ENCODE measurements at regions not wholly inside any gene's neighbourhood (a gene's known extent, or its start where the extent isn't known, plus 50 kb on each side); places are given as distances from the start of the nearest gene placed in this dataset.
"Not testable (repeated sequence)": the region's sequence is repeated elsewhere in the genome, so short reads cannot be mapped to it uniquely, and the experiment has no call there.

GRCh38 chr13:23967792-23968191, 70.5 kb upstream of the C1QTNF9B start:
- TF ChIP-seq, protein P1, sequence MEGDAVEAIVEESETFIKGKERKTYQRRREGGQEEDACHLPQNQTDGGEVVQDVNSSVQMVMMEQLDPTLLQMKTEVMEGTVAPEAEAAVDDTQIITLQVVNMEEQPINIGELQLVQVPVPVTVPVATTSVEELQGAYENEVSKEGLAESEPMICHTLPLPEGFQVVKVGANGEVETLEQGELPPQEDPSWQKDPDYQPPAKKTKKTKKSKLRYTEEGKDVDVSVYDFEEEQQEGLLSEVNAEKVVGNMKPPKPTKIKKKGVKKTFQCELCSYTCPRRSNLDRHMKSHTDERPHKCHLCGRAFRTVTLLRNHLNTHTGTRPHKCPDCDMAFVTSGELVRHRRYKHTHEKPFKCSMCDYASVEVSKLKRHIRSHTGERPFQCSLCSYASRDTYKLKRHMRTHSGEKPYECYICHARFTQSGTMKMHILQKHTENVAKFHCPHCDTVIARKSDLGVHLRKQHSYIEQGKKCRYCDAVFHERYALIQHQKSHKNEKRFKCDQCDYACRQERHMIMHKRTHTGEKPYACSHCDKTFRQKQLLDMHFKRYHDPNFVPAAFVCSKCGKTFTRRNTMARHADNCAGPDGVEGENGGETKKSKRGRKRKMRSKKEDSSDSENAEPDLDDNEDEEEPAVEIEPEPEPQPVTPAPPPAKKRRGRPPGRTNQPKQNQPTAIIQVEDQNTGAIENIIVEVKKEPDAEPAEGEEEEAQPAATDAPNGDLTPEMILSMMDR (IDR thresholded peaks at IDR 0.05) = not testable (repeated sequence)
- not testable (repeated sequence) for TF ChIP-seq EZH2 (IDR thresholded peaks at IDR 0.05; ENCODE audit: borderline replicate concordance, insufficient read depth, low read depth, low read length, poor library complexity, severe bottlenecking)
